Endothelial cell of umbilical vein (primary cell): ENCODE measurements at regions not wholly inside any gene's neighbourhood (a gene's known extent, or its start where the extent isn't known, plus 50 kb on each side); places are given as distances from the start of the nearest gene placed in this dataset.

ENCODE experiments used
- CTCF ChIP-seq, 2 donors: IDR thresholded peaks; 1 replicate in 1 of 2; 2 replicates in 1 of 2; pipeline ENCODE4 v1.5.1; 2011; ENCODE audit warnings: low read length in 2 of 2, mild to moderate bottlenecking in 2 of 2, moderate library complexity in 2 of 2, control low read depth in 1 of 2, inconsistent platforms in 1 of 2, low read depth in 1 of 2; ENCODE audit not compliant: insufficient read depth in 1 of 2; ENCODE audit errors: extremely low read depth in 1 of 2
- EZH2 ChIP-seq: IDR thresholded peaks from 2 replicates; pipeline ENCODE4 v1.6.1; 2012; ENCODE audit warnings: borderline replicate concordance, low read depth, mild to moderate bottlenecking, moderate library complexity, low read length, inconsistent platforms; ENCODE audit not compliant: severe bottlenecking
- FOS ChIP-seq: IDR thresholded peaks from 2 replicates; pipeline ENCODE4 v1.6.1; 2011; ENCODE audit warnings: mild to moderate bottlenecking, low read length, moderate library complexity, borderline replicate concordance; ENCODE audit not compliant: insufficient read depth
- GATA2 ChIP-seq: IDR thresholded peaks from 2 replicates; pipeline ENCODE4 v1.7.0; 2011; ENCODE audit warnings: low read depth, mild to moderate bottlenecking, moderate library complexity, mixed read lengths, low read length; ENCODE audit not compliant: insufficient read length, insufficient read depth
- JUN ChIP-seq: IDR thresholded peaks from 2 replicates; pipeline ENCODE4 v1.6.1; 2011; ENCODE audit warnings: borderline replicate concordance, low read depth; ENCODE audit not compliant: insufficient read length, insufficient read depth
- MAX ChIP-seq: IDR thresholded peaks from 2 replicates; pipeline ENCODE4 v1.6.1; 2011; ENCODE audit not compliant: insufficient read depth, insufficient read length
- MYC ChIP-seq: IDR thresholded peaks from one replicate; pipeline ENCODE4 v1.6.1; 2011; ENCODE audit warnings: mild to moderate bottlenecking, low read depth, low read length
- POLR2A ChIP-seq: IDR thresholded peaks from 2 replicates; pipeline ENCODE4 v1.6.1; 2012; ENCODE audit warnings: low read depth, mild to moderate bottlenecking, control low read depth, low read length
- POLR2AphosphoS5 ChIP-seq: IDR thresholded peaks from 2 replicates; pipeline ENCODE4 v1.6.1; 2012; ENCODE audit warnings: low read depth, mild to moderate bottlenecking, control low read depth, low read length, moderate library complexity; ENCODE audit not compliant: insufficient read depth

- TF ChIP-seq CTCF (IDR thresholded peaks at IDR 0.05; ENCODE audit: extremely low read depth in 1 of 2, insufficient read depth in 1 of 2, low read depth in 1 of 2, low read length in 2 of 2) (no peak), GATA2 (no peak), EZH2 (no peak), POLR2A (no peak), MYC (no peak), MAX (no peak), POLR2AphosphoS5 (no peak), JUN (no peak), FOS (no peak)
These were observed 61.4 kb upstream of the SKAP2 start for GRCh38 chr7:26925768-26926167.
